ENCODE measurements at regions not wholly inside any gene's neighbourhood (a gene's known extent, or its start where the extent isn't known, plus 50 kb on each side); places are given as distances from the start of the nearest gene placed in this dataset.
A peak's percentile ranks its signal among the peaks of the same experiment; 100 is the strongest.

- Histone ChIP-seq H3K27ac (no peak overlapping the region), H3K4me1 (no peaks in the 10 kb centered on the region), H3K4me3 (no peak overlapping the region), H3K9me3 (no peaks in the 10 kb centered on the region), H3K27me3 (no peaks in the 10 kb centered on the region), H3K36me3 (peaks cover 0 to 13% of the 10 kb centered on the region in 2 donors)
- intact Hi-C loops (cut with DNase I): no loop called here
- no peak for TF ChIP-seq CTCF (IDR thresholded peaks at IDR 0.05)
- DNase-seq (ENCODE audit: low spot score in 2 of 2): peak in 1 of 2 donors; percentile 10
These were observed 115.7 kb downstream of the BEGAIN start for GRCh38 chr14:100471441-100472093.

GRCh38 chr14:100472094-100472455, 115.1 kb downstream of the BEGAIN start:
- Histone ChIP-seq H3K27me3 (no peaks in the 10 kb centered on the region), H3K27ac (no peak overlapping the region), H3K4me1 (no peaks in the 10 kb centered on the region), H3K4me3 (no peak overlapping the region), H3K36me3 (peaks cover 0 to 13% of the 10 kb centered on the region in 2 donors), H3K9me3 (no peaks in the 10 kb centered on the region)
- DNase-seq (ENCODE audit: low spot score in 2 of 2): no peak
- intact Hi-C loops (cut with DNase I): no loop called here
- no peak for TF ChIP-seq CTCF (IDR thresholded peaks at IDR 0.05)

- Histone ChIP-seq H3K4me3 (no peak overlapping the region), H3K9me3 (no peaks in the 10 kb centered on the region), H3K36me3 (peaks cover 0 to 13% of the 10 kb centered on the region in 2 donors), H3K4me1 (no peaks in the 10 kb centered on the region), H3K27me3 (no peaks in the 10 kb centered on the region), H3K27ac (no peak overlapping the region)
- DNase-seq (ENCODE audit: low spot score in 2 of 2): no peak
- intact Hi-C loops (cut with DNase I): no loop called here
- TF ChIP-seq CTCF (IDR thresholded peaks at IDR 0.05): no peak
These were observed 114.7 kb downstream of the BEGAIN start for GRCh38 chr14:100472491-100472890.

- no peaks in the 10 kb centered on the region for H3K27me3 ChIP-seq
- H3K36me3 ChIP-seq: peaks cover 0 to 7% of the 10 kb centered on the region in 2 donors
- no peak for DNase-seq (ENCODE audit: low spot score in 2 of 2)
- TF ChIP-seq CTCF (IDR thresholded peaks at IDR 0.05): no peak
- H3K9me3 ChIP-seq: no peaks in the 10 kb centered on the region
- no peak overlapping the region for H3K27ac ChIP-seq
- H3K4me3 ChIP-seq: no peak overlapping the region
- intact Hi-C loops (cut with DNase I): no loop called here
- no peaks in the 10 kb centered on the region for H3K4me1 ChIP-seq
These were observed 114.0 kb downstream of the BEGAIN start for GRCh38 chr14:100473249-100473648.

- no peak for TF ChIP-seq CTCF (IDR thresholded peaks at IDR 0.05)
- DNase-seq (ENCODE audit: low spot score in 2 of 2): no peak
- H3K4me3 ChIP-seq: no peak overlapping the region
- no peaks in the 10 kb centered on the region for H3K27me3 ChIP-seq
- H3K4me1 ChIP-seq: no peaks in the 10 kb centered on the region
- H3K27ac ChIP-seq: no peak overlapping the region
- intact Hi-C loops (cut with DNase I): no loop called here
- no peaks in the 10 kb centered on the region for H3K9me3 ChIP-seq
- peaks cover 0 to 4% of the 10 kb centered on the region in 2 donors for H3K36me3 ChIP-seq
These were observed 113.0 kb downstream of the BEGAIN start for GRCh38 chr14:100474196-100474595.

GRCh38 chr14:100475268-100475667, 111.9 kb downstream of the BEGAIN start:
- Histone ChIP-seq H3K27ac (no peak overlapping the region), H3K27me3 (no peaks in the 10 kb centered on the region), H3K4me1 (no peaks in the 10 kb centered on the region), H3K4me3 (no peak overlapping the region), H3K36me3 (no peaks in the 10 kb centered on the region), H3K9me3 (no peaks in the 10 kb centered on the region)
- DNase-seq (ENCODE audit: low spot score in 2 of 2): no peak
- no peak for TF ChIP-seq CTCF (IDR thresholded peaks at IDR 0.05)
- intact Hi-C loops (cut with DNase I): no loop called here
